GF-D8 (cell line): ENCODE measurements at regions not wholly inside any gene's neighbourhood (a gene's known extent, or its start where the extent isn't known, plus 50 kb on each side); places are given as distances from the start of the nearest gene placed in this dataset.
"Not testable (repeated sequence)": the region's sequence is repeated elsewhere in the genome, so short reads cannot be mapped to it uniquely, and the experiment has no call there.

Source experiments
- DNase-seq: peaks from one replicate; lab custom pipeline; 2025; lab: John Stamatoyannopoulos, UW

DNA sequence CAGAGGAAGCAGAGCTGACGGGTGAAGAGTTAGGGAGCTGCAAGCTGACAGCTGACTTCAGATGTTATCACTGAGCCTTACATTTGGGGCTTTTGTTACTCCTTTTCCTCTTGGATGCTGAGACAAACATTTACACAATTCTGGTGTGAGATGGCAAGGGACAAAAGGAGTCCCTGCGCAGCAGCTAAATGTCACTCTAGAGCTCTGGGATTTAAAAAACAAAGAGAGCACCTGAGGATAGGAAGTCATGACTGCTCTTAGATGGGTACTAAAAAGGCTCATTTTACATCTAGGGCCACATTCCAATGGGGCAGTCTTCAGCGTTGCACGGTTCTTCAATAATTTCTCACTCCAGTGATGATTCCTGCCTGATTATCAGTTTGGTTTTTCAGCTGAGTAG lies 204.5 kb downstream of the RAB38 start:
- DNase-seq = no peak

DNA sequence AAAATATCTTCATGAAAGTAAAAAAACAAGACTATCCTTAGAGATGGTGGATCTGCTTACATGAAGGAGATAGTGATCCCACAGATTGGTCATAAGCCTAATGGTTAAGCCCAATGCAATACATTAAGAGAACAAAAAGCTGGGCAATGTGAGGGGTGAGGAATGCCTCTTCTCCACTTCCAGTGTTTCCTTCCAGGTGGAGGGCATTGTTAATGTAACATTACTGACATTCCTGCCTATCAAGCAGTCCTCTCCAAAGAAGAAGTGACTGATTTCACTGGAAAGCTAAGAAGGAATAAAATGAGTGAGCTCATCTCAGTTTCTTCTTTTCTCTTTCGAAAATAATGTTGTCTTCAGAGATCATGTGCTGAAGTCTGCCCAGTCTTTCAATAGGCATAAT lies 207.8 kb downstream of the RAB38 start:
- no peak for DNase-seq

DNA sequence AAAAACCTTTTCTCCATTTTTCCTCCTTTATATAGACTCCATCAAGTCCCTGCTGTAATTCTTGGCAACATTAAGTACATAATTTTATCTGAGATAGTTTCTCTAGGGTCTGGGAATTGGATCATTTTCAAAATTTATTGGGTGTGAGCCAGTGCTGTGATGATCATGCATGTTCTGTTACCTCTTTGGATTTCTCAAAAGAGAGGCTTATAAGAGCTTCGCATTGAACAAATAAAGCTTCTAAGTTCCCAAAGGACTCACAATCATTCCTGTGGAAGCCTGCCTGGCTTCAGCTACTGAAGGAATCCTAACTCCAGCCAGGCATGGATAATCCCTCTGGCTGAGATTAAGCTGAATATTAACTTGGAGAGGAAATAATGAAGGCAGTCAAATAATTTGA lies 208.5 kb downstream of the RAB38 start:
- DNase-seq = no peak

DNA sequence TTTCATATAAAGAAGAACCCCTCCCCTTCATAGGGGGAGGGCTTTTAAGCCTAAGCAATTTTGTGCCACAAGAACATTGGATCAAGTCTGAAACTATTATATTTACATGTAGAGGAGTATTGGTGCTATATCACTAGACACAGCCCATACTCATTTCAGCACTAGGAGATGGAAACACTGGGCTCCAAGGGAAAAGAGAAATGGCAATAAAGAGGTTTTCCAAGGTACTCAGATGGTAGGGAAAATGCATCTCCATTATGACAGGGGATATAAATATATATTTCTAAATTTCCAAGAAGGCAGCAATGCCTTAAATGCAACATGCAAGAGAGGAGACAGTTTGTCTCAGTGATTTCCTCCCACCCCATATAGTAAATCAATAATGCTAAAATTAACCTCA lies 209.0 kb downstream of the RAB38 start:
- no peak for DNase-seq

DNA sequence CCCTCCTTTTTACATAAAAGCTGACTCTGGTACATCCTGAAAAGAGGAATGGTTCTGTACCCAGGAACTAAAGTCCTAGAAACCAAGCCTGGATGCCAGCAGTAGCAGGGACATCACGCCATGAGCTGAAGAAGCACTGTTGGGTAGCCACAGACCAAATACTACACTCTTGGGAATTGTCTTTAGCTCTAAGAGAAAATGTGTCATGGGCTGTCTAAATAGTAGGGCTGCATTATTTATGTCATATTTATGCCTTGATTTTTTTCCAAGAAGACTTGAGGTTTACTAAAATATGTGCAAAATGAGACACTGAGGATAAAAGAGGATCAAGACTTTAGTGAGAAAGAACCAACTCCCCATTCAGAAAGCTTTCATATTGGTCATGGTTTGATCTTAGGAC lies 213.6 kb downstream of the RAB38 start:
- DNase-seq = no peak

DNA sequence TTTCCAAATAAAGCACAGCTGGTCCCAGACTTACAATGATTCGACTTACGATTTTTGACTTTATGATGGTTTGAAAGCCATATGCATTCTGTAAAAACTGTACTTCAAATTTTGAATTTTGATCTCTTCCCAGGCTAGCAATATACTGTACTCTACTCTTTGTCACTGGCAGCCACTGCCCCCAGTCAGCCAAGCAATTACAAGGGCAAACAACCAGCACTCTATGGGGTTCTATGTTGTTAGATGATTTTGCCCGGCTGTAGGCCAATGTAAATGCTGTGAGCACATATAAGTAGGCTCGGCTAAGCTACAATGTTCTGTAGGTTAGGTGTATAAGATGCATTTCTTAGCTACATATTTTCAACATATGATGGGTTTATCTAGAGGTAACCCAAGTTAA lies 217.3 kb downstream of the RAB38 start:
- no peak for DNase-seq

DNA sequence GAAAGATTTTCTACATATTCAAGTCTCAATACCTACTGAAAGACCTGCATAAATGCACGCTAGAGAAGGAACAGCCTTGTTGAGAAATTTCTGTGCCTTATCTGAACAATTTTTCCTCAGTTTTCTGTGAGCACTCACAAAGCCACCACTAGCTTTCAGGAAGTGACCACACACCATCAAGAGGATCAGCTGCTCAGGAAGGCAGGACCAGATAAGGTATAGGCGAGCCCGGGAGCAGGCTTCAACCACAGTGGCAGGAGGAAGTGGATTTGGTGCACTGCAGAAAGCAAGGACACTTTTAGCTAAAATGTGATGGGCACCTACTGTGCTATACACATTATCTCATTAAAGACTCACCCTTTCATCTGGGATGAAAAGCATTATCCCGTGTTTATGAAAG lies 220.8 kb downstream of the RAB38 start:
- peak; percentile 28 for DNase-seq

DNA sequence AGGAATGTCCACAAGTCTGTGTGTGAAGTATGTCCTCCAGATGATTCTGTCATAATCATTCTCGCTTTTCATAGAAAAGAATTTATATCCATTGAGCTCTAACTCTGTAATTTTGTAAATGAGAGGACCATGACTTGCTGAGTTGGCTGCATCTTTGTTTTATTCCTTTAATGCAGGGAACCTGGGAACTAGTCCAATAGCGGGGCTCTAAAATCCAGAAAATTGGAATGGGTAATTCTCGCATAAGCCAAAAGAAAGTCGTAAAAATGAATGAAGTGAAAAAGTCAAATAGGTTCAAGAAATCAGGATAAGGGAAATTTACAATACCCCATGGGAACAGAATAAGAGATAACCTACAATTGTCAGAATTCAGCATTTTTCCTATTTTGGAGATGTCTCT lies 232.5 kb downstream of the RAB38 start:
- no peak for DNase-seq

DNA sequence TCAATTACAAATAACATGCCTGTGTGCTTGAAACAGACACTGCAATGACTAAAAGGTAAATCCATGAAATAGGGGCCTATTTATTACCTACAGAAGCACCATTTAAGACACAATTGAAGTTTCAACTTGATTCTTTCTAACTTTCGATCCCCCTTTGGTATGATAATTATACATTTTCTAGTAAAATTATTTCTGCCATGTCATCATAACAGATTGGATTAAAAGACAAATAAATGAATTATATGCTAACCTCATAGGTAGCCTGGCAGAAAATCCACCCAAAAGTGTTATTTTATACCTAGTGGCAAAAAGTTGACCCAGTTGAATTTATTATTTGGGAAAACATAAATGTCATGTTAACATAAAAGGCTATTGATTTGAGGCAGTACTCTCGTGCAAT lies 241.1 kb downstream of the RAB38 start:
- DNase-seq = no peak

DNA sequence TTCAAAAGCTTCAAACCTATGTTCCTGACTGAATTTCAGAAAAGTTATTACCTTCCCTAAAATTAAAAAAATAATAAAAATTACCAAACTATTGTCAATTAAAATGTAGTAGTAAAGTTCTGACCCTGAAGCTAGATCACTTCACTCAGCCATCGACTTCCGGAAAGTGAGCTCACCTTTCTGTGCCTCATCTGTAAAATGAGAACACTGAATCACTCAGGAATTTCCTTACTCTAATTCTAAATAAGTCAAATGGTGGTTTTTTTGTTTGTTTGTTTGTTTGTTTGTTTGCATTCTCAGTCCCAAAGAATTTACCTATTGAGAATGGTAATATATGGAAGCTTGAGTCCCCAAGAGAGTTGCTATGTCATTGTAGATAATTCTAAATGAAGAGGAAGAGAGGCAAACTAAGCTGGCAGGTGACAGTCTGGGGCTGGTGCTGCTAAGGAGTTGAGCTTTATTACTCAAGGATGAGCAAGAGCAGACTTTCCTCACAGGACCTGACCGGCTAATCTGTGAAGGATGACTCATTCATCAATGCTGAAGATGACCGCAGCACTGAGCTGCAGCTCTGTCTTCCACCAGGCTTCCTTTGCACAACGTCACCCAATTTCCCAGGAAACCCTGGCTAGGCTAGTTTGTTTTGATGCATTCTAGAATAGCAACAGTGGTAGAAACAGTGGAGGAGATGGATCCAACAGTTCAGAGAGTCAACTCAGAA lies 248.8 kb downstream of the RAB38 start:
- no peak for DNase-seq

DNA sequence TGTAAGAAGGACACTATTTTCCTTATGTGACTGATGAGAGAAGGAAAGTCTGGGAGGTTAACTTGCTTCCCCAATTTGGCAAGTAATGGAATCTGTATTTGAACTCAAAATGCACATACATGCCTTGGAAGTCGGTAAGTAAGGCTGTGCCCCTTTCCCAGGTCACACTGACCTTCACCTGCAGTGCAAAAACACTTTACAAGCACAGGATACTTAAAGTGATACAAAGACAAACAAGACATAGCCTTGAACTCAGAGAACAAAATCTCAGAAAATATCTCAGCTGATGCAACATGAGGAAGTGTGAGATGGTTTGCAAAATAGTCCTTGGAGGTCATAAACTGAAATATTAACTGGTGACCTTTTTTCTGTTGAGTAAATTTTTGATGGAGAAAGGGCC lies 251.1 kb downstream of the RAB38 start:
- no peak for DNase-seq

DNA sequence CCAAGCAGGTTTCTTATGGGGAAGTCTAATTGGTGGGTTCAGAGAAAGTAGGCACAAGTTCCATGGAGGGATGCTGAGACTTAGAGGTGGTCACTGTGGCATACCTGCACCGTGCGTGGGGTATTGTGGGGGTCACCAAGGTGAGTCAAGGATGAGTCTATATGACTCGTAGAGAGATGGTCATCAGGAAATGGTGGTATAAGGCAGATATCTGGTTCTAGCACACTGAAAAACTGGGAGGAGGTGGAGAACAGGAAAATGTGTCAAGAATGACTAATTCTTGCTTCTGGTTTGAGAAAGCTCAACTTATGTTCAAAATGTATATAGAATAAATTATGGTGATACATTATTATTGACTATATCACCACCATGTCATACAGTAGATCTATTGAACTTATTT lies 258.1 kb downstream of the RAB38 start:
- DNase-seq = no peak

DNA sequence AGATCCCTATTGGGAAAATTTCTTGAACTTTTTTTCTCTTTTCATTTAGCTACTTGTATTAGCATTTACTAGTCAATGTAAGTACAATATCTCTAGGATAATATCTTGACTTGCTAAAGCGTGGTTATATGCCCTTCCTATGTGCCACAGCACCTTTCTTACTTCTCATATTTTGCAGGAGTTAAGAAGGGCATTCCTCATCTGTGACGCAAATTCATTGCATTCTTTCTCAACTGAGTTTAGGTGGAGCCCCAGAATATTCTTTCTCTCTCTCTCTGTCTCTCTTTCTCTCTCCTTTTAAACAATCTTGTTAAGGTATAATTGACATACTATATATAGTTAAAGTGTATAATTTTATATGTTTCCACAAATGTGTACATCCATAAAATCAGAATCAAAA lies 266.1 kb downstream of the RAB38 start:
- no peak for DNase-seq

DNA sequence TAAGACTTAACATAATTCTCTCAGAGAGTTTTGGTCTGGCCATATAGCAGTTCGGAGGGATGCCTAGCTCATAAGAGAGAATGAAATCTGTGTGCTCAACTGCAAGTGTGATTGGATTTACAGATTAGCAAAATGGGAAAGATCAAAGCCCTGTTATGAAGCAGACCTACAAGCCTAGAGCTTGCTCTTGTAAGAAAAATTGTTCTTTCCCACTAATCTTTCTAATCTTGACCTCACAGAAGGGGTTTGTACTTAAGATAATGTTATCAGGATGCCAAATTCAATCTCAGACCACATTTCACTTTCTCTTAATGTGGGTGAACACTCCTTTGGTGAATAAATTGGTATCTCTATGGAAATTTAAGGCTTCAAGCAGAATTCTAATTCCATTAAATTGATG lies 267.2 kb downstream of the RAB38 start:
- DNase-seq = no peak

DNA sequence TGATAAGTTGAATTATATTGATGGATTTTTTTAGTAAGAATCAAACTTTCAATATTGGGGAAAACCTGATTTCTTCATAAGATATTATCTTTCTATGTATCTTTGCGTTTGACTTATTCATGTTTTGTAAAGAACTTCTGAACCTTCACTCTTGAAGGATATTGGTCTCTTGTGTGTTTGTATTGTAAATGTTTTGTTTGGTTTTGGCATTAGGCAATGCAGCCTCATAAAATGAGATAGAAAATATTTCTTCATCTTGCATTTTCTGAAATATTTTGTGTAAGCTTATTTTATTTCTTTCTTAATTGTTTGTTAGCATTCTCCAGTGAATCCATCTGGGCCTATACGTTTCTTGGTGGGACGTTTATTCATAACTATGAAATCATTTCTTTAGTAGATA lies 271.9 kb downstream of the RAB38 start:
- no peak for DNase-seq

DNA sequence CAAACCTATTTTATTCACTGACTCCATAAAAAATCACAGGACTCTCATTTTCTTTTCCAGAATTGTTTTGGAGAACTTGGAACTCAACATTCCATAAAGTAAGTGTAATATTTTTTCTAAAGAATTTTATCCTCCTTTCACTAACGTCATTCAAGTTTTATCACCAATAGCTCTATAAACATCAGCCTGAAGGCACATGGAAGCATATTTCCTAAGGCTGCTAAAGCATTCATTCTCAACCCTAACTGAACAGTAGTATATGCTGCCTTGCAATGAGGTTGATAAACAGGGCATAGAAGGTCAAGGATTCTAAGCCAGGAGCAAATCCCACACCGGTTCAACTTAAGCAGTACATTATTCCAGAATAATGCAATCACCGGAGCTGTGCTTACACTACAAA lies 273.9 kb downstream of the RAB38 start:
- DNase-seq = no peak

DNA sequence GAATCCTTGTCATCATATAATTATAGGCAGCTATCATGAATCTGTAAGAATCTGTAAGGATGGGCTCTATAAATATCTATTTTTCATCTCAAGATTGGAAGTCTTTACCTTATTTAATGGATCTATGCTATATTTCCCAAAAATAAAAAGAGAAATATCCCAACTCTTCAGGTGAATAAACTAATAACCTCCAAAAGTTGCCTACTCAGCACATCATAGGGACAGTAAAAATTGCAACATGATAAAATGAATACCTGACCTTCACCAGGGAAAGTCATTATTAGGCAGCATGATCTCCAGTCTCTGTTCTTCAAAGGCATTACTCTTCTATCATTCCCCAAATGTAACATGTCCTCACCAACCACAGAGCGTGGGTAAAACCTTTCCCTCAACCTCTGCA lies 277.3 kb downstream of the RAB38 start:
- no peak for DNase-seq

DNA sequence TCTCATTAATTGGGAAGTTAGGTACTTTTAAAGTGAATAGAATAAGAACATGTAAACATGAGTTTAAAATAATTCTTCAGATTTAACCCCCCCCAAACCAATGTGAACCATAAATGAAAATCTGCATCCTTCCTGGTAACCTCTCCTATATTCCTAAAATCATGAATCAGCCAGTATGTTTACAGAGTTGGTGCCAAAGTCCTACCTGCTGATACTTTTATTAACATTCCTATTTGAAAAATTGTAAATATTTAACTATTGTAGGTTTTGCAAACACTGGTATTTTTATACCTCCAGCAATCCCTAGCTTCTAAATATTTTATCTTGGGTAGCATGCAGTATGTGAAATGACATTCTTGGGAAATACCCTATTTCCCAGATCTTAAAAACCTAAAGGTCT lies 278.2 kb downstream of the RAB38 start:
- no peak for DNase-seq

DNA sequence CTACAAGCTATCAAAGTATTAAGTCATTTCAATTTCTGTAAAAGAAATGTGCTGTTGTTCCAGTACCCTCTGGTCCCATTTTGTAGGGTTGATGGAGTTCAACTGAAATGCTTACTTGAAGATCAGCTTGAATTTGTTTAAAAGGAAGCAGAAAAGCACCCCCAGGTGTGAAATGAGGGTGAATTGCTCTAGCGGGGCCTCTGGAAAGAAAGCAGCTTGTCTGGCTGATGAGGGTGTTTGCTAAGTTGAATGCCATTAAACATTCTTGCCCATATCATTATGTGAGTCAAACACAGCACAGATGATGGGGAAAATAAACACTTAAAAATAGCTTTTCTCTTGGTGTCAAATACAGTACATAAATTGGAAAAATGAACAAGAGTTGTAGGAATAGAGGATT lies 280.3 kb downstream of the RAB38 start:
- no peak for DNase-seq

DNA sequence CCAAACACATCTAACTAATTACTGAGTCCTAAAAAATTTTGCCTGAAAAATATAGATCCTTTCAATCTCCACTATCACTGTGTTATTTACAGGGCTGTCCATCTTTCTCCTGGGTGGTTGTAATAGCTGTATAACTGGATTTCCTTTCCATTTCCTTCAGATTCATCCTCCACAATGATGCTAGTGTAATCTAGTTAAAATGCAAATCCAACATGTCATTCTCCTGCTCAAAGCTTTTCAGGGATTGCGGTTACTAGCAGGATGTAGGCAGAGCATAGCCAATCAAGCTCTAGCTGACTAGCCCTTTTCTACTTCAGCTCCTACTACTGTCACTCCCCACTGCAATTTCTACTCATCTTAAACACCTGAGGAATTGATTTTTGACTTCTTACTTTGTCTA lies 283.0 kb downstream of the RAB38 start:
- no peak for DNase-seq

DNA sequence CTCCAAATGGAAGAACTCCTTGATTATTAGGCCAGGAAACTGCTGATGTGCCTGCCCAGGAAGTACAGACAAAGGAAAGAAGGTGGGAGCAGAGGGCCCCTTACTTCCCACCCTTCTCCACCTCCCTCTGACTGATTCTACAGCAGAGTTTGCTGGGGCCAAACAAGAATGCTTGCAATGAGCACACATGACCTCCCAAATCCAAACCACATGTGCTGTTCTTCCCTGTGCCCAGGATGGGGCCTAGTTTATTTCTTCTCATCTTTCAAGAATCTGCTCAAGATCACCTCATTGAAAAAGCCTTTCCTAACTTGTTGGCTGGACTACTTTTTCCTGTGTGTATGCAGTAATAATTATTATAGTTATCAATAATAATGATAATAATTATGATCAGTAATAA lies 286.1 kb downstream of the RAB38 start:
- DNase-seq = no peak

DNA sequence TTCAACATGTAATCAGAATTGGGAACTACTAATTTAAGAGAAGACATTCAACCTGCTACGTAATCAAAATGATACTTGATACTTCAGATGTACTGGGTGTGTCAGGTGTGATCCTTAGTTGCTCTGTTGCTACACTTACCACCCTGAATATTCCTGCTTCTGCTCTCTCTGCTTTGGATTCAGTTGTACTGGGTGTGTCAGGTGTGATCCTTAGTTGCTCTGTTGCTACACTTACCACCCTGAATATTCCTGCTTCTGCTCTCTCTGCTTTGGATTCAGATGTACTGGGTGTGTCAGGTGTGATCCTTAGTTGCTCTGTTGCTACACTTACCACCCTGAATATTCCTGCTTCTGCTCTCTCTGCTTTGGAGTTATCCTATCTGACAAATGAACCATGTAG lies 290.2 kb downstream of the RAB38 start:
- DNase-seq = not testable (repeated sequence)

DNA sequence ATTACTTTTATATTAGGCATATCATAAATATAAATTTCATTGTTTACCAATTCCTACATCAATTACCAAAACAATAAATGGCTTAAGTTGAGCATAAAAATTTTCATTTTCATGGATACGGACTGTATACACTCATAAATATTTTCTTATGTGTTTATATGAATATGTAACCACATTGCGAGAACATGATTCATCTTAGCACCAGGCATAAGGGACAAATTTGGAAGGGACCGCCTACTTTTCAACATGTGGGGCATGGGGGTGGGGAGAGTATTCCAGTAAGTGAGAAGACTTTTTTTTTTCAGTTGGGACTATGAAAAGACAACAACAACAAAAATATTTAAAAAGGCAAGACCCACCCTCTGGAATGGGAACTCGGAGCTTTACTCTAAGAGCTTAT lies 296.1 kb downstream of the RAB38 start:
- DNase-seq = no peak

DNA sequence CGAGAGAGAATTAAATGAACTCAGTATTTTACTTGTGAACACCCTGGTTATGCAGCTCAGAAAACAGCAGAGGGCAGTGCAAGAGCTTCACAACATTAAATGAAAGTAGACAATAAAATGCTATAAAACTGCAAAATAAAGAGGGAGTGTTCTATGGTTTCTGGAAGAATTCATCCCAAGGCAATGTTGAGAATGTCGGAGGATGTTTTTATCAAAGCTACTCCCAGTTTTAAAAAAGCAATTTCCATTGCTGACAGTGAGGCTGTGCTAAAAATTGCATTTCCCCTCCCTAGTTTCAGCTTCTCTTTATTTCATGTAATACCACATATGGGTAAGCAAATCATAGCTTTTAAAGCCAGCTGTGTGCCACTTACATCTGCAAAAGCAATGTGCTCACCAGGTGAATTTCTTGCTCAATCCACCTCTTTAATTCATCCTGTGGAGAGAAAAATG lies 296.8 kb downstream of the RAB38 start:
- DNase-seq = no peak

DNA sequence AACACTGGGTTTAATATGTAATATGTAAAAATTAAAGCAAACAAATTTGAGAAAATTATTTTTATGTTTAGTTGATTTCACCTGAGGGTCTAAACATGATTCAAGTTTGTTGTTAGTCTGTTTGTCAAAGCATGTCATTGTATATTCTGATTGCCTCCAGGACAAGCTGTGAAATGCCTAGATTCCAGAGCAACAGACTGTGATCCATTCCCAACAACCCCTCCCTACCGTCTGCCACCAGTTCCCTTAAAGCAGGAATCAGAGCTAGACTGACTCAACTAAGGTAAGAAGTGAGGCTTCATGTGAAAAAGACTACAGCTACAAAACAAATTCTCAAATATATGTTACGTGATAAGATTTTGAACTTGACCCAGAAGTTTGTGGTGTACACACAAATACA lies 304.2 kb downstream of the RAB38 start:
- DNase-seq = no peak
